ENCODE measurements at regions not wholly inside any gene's neighbourhood (a gene's known extent, or its start where the extent isn't known, plus 50 kb on each side); places are given as distances from the start of the nearest gene placed in this dataset.

DNA sequence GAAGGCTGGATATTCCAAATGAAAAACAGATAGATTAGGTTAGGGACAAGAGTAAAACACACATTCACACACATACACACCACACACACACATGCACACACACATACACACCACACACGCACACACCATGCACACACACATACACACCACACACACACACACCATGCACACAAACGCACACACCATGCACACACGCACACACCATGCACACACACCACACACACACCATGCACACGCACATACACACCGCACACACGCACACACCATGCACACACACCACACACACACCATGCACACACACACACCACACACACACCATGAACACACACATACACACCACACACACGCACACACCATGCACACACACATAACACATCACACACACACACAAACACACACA lies 203.7 kb upstream of the ZFHX3 start:
- TF ChIP-seq, protein P1, sequence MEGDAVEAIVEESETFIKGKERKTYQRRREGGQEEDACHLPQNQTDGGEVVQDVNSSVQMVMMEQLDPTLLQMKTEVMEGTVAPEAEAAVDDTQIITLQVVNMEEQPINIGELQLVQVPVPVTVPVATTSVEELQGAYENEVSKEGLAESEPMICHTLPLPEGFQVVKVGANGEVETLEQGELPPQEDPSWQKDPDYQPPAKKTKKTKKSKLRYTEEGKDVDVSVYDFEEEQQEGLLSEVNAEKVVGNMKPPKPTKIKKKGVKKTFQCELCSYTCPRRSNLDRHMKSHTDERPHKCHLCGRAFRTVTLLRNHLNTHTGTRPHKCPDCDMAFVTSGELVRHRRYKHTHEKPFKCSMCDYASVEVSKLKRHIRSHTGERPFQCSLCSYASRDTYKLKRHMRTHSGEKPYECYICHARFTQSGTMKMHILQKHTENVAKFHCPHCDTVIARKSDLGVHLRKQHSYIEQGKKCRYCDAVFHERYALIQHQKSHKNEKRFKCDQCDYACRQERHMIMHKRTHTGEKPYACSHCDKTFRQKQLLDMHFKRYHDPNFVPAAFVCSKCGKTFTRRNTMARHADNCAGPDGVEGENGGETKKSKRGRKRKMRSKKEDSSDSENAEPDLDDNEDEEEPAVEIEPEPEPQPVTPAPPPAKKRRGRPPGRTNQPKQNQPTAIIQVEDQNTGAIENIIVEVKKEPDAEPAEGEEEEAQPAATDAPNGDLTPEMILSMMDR (IDR thresholded peaks at IDR 0.05): no peak
- no peak for TF ChIP-seq POLR2A (IDR thresholded peaks at IDR 0.05)
